ENCODE measurements at regions not wholly inside any gene's neighbourhood (a gene's known extent, or its start where the extent isn't known, plus 50 kb on each side); places are given as distances from the start of the nearest gene placed in this dataset.
"Not testable (repeated sequence)": the region's sequence is repeated elsewhere in the genome, so short reads cannot be mapped to it uniquely, and the experiment has no call there.

DNA sequence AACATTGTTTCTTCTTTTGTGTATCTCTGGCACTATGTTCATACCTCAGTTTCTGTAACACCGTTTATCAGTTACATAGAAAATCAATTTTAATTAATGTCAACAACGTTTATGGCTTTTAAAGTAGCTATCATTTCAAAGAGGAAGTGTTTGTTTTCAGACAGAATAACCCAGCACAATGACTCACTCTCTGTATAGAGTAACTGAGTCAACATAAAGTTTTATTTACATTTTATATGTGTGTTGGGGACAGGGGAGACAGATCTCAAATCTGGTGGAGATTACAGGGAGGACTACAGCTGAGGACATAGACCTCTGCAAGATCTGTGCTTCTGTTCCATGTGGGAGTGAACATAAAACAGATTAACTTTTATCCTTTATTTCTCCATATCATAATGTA lies 2590.1 kb downstream of the PCDH9 start:
- DNase-seq, result no peak

DNA sequence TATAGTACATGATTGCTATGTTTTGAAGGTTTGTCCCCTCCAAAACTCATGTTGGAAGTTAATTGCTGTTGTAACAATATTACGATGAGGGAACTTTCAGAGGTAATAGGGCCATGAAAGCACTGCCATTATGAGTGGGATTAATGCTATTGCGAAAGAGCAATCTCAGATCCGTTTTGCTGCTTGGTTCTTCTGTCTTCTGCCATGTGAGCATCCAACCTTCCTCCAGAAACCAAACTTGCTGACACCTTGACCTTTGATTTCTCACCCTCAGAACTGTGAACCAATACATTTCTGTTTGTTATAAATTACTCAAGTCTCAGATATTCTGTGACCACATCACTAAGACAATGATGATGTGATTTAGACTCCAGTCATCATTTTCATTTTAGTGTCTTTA lies 2590.9 kb downstream of the PCDH9 start:
- no peak for DNase-seq

DNA sequence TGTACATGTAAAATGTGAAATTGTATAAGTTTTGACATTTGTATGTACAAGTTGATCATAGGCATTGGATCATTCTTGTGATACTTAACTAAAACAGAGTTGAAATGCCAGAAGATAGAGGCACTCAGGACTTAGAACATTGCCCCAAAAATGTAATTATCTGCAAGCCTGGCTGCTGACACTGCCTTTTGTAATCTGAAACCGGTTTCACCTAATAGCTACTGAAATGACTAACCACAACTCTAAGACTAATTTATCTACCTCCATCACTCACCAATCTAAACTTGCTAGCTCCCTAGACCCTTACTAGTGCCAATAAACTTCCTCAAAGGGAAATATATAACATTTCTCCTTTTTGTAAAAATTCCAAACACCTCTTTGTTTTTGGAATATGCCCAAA lies 2596.2 kb downstream of the PCDH9 start:
- no peak for DNase-seq

DNA sequence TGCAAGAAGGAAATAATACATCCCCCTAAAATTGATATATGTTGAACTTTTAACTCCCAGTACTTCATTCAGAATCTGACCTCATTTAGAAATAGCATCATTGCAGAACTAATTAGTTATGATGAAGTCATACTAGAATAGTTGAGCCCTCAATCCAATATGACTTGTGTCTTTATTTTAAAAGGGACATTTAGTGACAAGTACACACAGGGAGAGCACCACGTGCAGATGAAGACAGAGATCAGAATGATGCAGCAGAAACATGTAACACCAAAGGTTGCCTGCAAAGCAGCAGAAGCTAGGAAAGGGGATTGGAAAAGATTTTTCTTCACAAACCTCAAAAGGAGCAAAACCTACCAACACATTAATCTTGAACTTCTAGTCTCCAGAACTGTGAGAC lies 2602.5 kb downstream of the PCDH9 start:
- DNase-seq, result no peak

DNA sequence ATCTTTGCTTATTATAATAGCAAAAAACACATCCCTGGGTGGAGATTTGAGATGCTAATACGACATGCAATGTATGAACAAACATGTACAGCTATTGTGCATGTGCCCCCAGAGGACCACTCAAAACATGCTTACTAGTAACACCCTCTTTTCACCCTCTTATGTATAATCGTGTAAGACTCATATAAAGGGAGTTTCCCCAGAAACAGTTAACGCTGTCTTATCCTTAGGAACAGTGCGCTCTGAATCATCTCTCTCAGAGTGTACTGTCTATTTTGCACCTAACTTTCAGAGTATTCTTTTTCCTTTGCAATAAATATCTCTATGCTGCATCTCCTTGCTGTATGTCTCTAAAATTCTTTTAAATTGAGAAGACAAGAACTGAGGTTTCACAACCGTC lies 2604.0 kb downstream of the PCDH9 start:
- DNase-seq, result no peak

DNA sequence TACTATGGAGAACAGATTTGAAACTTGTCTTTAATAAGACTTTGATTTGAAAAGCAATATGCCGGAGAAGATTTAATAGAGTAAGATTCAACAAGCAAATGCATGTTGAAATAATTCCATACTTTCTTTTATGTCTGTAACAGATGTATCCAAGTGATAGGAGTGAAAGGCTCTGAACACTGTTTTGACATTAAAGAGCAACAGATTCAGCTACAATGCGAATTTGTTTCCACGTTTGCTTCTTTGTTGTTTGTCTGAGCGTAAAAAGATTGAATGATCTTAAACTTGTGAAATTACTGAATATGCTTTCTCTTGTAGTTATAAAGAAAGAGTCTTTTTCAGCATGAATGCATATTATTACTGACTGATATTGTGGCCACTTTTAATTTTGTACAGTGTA lies 2612.9 kb downstream of the PCDH9 start:
- no peak for DNase-seq

DNA sequence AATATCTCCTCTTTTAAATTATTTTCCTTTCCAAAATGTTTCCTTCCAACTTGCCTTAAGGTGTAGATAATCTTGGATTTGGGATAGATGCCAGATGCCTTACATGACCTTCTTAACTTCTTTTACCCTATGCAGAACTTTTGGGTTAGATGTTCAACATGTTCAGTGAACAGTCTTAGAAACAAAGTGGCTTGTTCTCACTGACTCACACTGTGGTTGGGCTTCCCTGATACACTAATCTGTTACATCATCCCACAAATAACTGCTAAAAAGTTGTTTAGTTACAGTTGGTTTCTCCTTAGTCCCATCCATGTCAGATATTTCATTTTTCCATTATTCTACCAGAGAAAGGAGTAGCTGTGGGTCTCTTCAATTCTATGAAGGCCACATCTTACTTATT lies 2638.2 kb downstream of the PCDH9 start:
- no peak for DNase-seq

DNA sequence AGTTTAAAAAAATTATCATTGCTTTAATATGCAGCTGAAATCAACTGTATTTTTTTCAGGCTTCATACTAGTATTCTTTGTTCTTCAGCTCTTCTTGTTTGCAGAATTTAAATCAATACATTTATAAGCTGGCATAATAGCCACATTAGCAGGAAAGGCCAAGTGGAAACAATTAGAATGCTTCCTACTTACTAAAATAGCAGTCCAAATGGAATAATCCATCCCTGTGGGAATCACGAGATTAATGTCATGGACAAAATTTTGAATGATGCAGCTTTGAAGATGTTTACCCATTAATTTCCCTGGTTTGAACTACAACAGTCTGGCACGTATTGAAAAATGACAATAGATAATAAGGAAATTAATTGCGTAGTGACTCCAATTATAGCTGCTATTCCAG lies 2650.8 kb downstream of the PCDH9 start:
- DNase-seq, result peak in 1 of 2 experiments; percentile 7

DNA sequence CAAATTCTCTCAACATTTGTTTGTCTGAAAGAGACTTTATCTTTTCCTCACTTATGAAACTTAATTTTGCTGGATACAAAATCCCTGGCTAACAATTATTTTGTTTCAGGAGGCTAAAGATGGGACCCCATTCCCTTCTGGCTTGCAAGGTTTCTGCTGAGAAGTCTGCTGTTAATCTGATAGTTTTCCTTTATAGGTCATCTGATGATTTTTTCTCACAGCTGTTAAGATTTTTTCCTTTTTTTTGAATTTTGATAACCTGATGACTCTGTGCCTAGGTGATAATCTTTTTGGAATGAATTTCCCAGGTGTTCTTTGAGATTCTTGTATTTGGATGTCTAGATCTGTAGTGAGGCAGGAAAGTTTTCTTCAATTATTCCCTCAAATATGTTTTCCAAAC lies 2661.4 kb downstream of the PCDH9 start:
- DNase-seq, result no peak

DNA sequence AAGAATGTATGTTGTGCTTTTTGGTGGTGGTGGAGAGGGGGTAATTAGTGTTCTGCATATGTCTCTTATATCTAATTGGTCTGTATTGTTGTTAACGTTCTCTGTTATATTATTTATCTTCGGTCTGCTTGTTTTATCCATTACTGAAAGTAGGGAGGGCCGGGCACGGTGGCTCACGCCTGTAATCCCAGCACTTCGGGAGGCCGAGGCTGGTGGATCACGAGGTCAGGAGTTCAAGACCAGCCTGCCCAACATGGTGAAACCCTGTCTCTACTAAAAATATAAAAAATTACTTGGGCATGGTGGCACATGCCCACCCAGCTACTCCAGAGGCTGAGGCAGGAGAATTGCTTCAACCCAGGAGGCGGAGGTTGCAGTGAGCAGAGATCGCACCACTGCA lies 2672.1 kb downstream of the PCDH9 start:
- not testable (repeated sequence) for DNase-seq

DNA sequence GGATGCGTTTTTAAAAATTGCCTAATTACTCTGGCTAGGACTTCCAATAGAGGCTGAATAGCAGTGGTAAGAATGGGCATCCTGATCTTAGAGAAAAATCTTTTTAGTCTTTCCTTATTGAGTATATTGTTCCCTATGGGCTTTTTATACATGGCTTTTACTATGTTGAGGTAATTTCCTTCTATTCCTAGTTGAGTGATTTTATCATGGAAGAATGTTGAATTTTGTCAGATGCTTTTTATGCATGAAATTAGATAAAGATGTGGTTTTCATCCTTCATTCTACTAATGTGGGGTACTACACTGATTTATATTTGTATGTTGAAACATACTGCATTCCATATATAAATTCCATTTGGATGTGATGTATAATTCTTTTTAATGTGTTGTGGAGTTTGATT lies 2673.8 kb downstream of the PCDH9 start:
- no peak for DNase-seq

DNA sequence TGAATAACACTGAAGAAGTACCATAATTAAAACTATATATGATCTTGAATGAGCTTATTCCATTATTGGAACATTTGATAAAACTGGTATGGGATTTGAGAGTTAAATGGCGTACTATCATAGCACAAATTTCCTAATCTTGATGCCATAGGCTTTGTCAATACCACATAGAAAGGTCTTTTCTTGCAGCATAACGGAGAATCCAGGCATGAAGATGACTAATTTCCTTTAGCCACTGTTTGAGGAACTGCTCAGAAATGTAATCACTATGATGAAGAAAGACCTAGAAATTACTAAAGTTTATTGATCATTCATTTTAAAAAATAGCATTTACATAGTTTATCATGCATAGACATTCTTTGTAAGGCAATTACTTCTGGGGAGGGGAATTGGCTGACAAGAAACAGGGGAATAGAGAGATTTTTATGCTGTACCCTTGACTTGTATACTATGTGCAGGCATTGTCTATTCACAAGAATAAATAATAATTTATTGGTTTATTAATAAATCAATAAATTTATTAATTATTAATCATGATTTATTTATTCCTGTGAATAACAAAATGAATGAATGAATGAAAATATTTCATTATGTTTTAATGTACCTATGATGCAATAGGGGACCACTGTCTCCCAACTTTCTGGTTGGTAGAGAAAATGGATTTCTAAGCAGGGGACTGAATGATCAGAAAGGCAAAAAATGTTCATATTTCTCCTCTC lies 2676.6 kb downstream of the PCDH9 start:
- no peak for DNase-seq

DNA sequence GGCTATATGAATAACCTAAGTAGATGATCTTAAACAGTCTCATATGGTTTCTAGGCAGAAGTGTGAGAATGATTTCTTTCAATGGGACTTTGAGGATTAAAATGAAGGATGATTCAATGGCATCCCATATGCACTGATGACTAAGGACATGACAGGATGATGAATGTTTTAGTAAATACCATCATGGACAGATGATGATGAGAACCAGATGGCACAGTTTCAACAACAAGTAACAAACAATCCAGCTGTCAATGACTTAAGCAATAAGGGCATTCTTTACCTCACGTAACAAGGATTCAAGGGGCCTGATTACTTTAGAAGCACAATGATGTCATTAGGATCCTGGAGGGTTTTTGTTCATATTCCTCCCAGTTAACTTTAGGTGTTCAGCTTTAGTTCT lies 2678.4 kb downstream of the PCDH9 start:
- peak in 1 of 2 experiments; percentile 29 for DNase-seq

DNA sequence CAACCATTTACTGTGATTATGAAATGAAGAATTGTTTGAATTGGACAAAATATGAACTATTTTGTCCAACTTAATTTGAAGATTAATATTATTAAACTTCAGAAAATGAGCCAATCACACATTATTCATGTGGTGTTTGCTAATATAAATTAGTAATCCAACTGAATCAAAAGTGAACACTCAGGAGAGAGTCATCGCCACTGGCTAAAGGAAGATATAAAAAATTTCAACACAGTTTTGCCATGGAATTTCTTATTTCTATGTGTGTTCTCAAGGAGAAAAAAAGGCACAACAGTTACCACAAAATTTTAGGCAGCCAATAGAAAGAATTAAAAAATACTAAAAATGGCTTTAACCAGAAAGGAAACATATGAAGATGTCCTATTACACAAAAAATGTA lies 2683.8 kb downstream of the PCDH9 start:
- DNase-seq, result no peak

DNA sequence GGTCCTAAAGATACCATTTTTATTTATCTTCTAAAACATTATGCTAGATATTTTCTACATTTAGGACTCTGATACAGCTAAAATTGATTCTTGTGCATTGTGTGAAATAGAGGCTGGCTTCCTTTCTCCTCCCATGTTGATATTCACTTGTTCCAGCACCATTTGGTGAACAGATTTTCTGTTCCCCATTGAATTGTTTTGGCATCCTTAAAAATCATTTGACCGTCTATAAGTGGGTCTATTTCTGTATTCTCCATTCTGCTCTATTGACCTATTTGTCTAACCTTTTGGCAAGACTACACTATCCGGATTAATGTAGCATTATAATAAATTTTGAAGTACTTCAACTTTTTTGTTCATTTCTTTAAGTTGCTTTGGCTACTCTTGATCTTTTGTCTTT lies 2689.2 kb downstream of the PCDH9 start:
- peak in 1 of 2 experiments; percentile 10 for DNase-seq

DNA sequence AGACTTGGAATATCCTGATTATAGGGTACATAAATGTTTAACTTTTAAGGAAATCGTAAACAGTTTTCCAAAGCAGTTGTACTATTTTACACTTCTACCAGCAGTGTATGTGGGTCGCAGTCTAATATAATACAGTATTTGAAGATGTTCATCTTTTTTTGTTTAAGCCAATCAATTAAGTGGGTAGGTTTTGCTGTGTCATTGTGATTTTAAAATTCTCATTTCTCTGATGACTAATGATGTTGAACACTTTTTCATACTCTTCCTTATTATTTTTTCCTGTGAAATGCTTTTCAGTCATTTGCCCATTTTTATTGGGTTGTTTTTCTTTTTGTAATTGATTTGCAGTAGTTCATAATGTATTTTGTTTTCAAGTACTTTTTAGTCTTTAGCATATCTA lies 2689.7 kb downstream of the PCDH9 start:
- no peak for DNase-seq

DNA sequence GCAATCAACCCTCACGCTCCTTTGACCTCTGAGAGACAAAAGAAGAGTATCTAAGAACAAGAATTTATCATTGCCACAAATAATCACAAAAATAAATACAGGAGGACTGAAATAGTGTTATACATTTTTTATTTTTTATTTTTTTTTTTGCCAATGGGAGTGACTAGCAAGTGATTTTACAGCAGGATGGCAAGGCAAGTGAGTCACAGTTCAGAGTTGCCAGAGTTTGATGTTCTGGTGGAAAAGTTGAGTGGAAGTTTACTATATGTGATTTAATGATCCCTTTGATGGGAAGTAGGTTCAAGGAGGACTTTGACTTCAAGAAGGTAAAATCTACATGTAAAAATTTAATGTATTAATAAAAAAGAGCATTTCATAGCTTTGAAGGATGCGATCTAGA lies 2691.4 kb downstream of the PCDH9 start:
- DNase-seq, result no peak

DNA sequence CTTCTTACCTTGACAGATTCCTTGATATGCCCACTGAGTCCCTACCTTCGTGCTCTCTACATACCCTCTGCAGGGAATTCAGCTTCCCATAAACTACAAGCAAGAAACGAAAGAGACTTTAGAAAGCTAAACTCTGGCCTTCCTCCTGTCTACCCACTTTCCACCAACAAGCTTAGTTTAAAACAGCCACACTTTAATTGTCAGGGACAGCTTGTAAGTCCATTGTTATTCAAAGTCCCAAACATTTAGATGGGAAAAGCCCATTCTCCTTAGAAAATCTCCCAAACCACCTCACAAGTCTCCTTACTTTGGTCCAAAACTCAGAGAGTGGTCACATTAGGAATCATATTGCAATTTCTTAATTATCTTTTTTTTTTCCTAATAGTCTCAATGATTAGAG lies 2695.8 kb downstream of the PCDH9 start:
- no peak for DNase-seq

DNA sequence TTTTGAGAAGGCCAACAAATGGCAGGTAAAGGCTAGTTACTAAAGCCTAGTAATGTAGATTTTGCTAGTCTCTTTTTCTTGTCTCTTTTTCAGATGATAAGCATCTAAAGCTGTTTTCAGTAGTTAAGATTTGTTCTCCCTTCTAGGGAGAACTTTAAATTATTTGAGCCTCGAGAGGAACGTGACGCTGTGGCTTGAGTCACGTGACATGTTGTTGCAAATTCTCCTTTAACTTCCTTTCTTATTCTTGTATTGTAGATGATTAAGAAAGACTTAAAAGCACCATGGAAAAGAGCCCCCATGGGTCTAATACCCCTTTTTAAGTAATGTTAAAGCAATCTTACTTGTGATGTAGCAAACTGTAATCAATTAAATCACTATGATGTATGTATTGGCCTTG lies 2698.7 kb downstream of the PCDH9 start:
- DNase-seq, result no peak

DNA sequence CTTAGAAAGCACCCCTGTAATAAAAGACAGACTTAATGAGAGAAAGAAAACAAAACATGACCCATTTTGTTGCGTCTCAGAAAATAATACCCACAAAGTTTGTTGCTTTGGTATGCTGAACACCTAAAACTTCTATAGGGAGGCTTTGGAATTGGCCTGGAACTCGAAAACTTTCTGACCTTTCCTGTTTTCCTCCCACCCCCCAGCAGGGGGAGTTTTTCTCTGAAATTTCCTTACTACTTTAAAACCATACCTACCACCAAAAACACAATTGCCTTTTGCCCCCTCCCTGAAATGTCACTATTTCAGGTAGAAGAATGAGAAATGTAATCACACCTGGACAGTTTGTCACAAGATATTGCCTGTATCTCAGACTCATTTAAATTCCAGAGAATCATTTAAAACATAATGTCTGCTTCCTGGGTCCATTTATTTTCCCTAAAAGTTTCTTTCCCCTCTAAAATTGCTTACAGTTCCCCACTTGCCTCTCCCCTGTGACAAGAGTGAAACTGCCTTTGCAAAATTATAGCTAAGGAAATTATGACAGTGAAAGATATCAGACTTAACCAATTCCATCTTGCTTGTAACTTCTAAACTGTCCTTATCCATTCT lies 2700.2 kb downstream of the PCDH9 start:
- peak in 1 of 2 experiments; percentile 1 for DNase-seq

DNA sequence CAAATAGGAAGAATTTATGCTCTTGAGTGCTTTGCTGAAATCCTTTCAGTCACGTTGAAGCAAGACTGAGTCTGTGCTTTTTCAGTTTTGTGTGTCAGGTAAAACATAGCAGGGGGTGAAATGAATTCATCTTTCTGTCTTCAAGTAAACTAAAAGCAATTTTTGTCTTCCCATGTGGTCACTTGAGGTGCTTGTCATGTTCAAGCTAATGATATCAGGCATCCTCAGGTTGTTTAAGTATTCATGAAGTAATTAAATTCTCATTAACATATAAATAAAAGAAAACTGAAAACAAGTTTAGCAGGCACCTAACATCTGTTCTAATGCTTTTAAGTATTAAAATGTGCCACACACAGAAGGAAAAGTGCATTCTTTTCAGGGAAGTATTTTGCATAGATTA lies 2701.3 kb downstream of the PCDH9 start:
- DNase-seq, result no peak

DNA sequence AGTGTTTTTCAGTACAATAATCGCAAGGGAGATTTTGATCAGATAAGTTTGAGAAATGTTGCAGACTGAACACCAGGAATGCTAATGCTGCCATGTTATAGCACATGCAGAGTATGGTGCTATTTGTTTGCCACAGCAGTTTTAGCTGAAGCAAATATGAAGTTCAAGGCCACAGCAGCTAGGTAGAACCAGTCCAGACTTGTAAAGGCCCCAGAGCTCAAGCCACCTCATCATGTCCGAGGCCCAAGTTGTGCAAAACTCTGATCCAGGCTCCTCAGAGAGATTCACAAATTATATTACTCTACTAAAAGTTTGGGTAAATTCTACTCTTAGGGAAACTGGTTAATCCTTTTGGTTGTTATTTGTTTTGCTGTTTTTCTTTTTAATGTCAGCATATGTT lies 2702.6 kb downstream of the PCDH9 start:
- DNase-seq, result no peak

DNA sequence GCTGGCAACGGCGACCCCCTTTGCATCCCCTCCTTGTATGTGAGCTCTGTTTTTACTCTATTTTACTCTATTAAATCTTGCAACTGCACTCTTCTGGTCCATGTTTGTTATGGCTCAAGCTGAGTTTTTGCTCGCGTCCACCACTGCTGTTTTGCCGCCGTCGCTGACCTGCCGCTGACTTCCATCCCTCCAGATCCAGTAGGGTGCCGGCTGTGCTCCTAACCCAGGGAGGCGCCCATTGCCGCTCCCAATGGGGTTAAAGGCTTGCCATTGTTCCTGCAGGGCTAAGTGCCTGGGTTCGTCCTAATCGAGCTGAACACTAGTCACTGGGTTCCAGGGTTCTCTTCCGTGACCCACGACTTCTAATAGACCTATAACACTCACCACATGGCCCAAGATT lies 2704.4 kb downstream of the PCDH9 start:
- no peak for DNase-seq

DNA sequence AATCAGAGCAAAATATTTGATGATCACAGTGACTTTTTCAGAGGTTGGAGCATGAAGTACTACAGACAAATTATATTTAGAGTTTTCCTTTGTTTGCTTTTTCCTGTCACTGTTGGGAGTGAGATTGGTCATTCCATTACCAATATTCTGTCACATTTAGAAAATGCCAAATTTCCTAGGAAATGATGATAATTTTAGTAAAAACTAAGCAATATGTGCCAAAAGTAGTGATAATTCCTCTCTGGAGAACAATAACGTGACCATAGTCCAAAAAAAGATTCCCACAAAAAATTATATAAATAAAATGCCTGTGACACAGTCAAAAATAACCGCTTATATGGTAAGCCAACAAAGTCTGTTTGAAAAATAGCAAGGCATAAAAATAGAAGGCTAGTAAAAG lies 2719.4 kb downstream of the PCDH9 start:
- no peak for DNase-seq

DNA sequence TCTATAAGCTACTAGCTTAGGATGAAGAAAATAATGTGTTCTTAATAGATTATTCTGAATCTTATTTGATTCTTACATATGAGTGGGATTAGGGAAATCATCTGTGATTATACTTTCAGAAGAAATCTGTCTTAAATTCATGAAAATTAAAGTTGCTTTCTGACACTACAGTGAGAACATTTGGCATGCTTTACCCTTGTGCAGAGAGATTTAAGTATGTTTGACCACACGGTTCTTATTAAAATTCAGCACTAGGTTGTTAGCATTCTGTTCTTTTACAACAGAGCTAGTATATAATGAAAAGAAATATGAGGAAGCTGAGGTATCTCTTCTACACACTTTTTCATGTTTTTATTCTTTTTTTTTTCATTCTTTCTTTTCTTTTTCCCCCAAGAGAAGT lies 2723.9 kb downstream of the PCDH9 start:
- no peak for DNase-seq

Data from NCI-H446 (cell line).